ENCODE measurements at regions not wholly inside any gene's neighbourhood (a gene's known extent, or its start where the extent isn't known, plus 50 kb on each side); places are given as distances from the start of the nearest gene placed in this dataset.

GRCh38 chr3:28867836-28868235, 413.0 kb upstream of the RBMS3 start:
- Histone ChIP-seq H3K18ac (ENCODE audit: low read length) (no peak overlapping the region), H2AK5ac (ENCODE audit: low read depth, low read length) (no peak overlapping the region), H4K91ac (ENCODE audit: low read depth, low read length, poor library complexity) (no peak overlapping the region), H3K36me3 (replicated peaks in 1 of 2; ENCODE audit: control insufficient read depth in 2 of 2, insufficient read depth in 2 of 2, low read length in 2 of 2) (no peaks in the 10 kb centered on the region), H3K4me2 (ENCODE audit: insufficient read depth, low read length, poor library complexity, severe bottlenecking) (no peak overlapping the region), H3K4me1 (ENCODE audit: control insufficient read depth in 2 of 2, insufficient read depth in 1 of 2, low read depth in 1 of 2, low read length in 2 of 2) (peaks cover 2 to 3% of the 10 kb centered on the region in 2 donors), H3K14ac (ENCODE audit: low read length) (no peak overlapping the region), H3K27me3 (ENCODE audit: control insufficient read depth in 3 of 3, insufficient read depth in 3 of 3, low read depth in 1 of 3, low read length in 3 of 3) (no peaks in the 10 kb centered on the region), H3K79me1 (ENCODE audit: low read depth, low read length) (no peaks in the 10 kb centered on the region), H2AFZ (ENCODE audit: low read length) (no peak overlapping the region), H3K9me3 (replicated peaks in 1 of 2; ENCODE audit: control insufficient read depth in 2 of 2, insufficient read depth in 1 of 2, low read depth in 1 of 2, low read length in 2 of 2) (no peaks in the 10 kb centered on the region), H3K4me3 (ENCODE audit: low read length in 2 of 2) (no peak overlapping the region), H3K4ac (ENCODE audit: low read length) (no peak overlapping the region), H2BK5ac (ENCODE audit: low read length) (no peak overlapping the region), H2BK12ac (ENCODE audit: low read length) (no peak overlapping the region), H2BK15ac (ENCODE audit: low read length) (no peak overlapping the region), H2BK120ac (ENCODE audit: low read depth, low read length) (no peak overlapping the region), H3K27ac (replicated peaks; ENCODE audit: low read length) (no peak overlapping the region), H3K23ac (ENCODE audit: low read depth, low read length, poor library complexity) (no peak overlapping the region), H3K9ac (ENCODE audit: low read depth, low read length, poor library complexity) (no peak overlapping the region), H4K8ac (ENCODE audit: low read depth, low read length) (no peak overlapping the region)
- WGBS, 2 donors (ENCODE audit: extremely low coverage in 2 of 2, insufficient read length in 2 of 2, insufficient replicate concordance in 1 of 2), result no CpG with 5 or more reads among the region's 2 CpGs
- DNase-seq (ENCODE audit: low spot score), result no peak

- Histone ChIP-seq H4K8ac (ENCODE audit: low read depth, low read length) (no peak overlapping the region), H3K14ac (ENCODE audit: low read length) (no peak overlapping the region), H3K9ac (ENCODE audit: low read depth, low read length, poor library complexity) (no peak overlapping the region), H2BK12ac (ENCODE audit: low read length) (no peak overlapping the region), H3K9me3 (replicated peaks in 1 of 2; ENCODE audit: control insufficient read depth in 2 of 2, insufficient read depth in 1 of 2, low read depth in 1 of 2, low read length in 2 of 2) (no peaks in the 10 kb centered on the region), H3K79me1 (ENCODE audit: low read depth, low read length) (no peaks in the 10 kb centered on the region), H3K27me3 (ENCODE audit: control insufficient read depth in 3 of 3, insufficient read depth in 3 of 3, low read depth in 1 of 3, low read length in 3 of 3) (no peaks in the 10 kb centered on the region), H4K91ac (ENCODE audit: low read depth, low read length, poor library complexity) (no peak overlapping the region), H2BK5ac (ENCODE audit: low read length) (no peak overlapping the region), H2BK15ac (ENCODE audit: low read length) (no peak overlapping the region), H2BK120ac (ENCODE audit: low read depth, low read length) (no peak overlapping the region), H3K36me3 (replicated peaks in 1 of 2; ENCODE audit: control insufficient read depth in 2 of 2, insufficient read depth in 2 of 2, low read length in 2 of 2) (no peaks in the 10 kb centered on the region), H3K4me1 (ENCODE audit: control insufficient read depth in 2 of 2, insufficient read depth in 1 of 2, low read depth in 1 of 2, low read length in 2 of 2) (peaks cover 2 to 3% of the 10 kb centered on the region in 2 donors), H3K18ac (ENCODE audit: low read length) (no peak overlapping the region), H3K27ac (replicated peaks; ENCODE audit: low read length) (no peak overlapping the region), H3K4me2 (ENCODE audit: insufficient read depth, low read length, poor library complexity, severe bottlenecking) (no peak overlapping the region), H2AFZ (ENCODE audit: low read length) (no peak overlapping the region), H3K4me3 (ENCODE audit: low read length in 2 of 2) (no peak overlapping the region), H2AK5ac (ENCODE audit: low read depth, low read length) (no peak overlapping the region), H3K4ac (ENCODE audit: low read length) (no peak overlapping the region), H3K23ac (ENCODE audit: low read depth, low read length, poor library complexity) (no peak overlapping the region)
- DNase-seq (ENCODE audit: low spot score), result no peak
- 100% methylated on average over 1 of the region's 2 CpGs for WGBS, 2 donors (ENCODE audit: extremely low coverage in 2 of 2, insufficient read length in 2 of 2, insufficient replicate concordance in 1 of 2)
Measured at GRCh38 chr3:28868897-28869296, 412.0 kb upstream of the RBMS3 start.

GRCh38 chr3:28877912-28878311, 403.0 kb upstream of the RBMS3 start:
- H2BK15ac ChIP-seq (ENCODE audit: low read length), result no peak overlapping the region
- no peaks in the 10 kb centered on the region for H3K4me1 ChIP-seq (ENCODE audit: control insufficient read depth in 2 of 2, insufficient read depth in 1 of 2, low read depth in 1 of 2, low read length in 2 of 2)
- no peak overlapping the region for H3K4me2 ChIP-seq (ENCODE audit: insufficient read depth, low read length, poor library complexity, severe bottlenecking)
- no peak overlapping the region for H2AK5ac ChIP-seq (ENCODE audit: low read depth, low read length)
- H3K27me3 ChIP-seq (ENCODE audit: control insufficient read depth in 3 of 3, insufficient read depth in 3 of 3, low read depth in 1 of 3, low read length in 3 of 3), result no peaks in the 10 kb centered on the region
- H4K8ac ChIP-seq (ENCODE audit: low read depth, low read length), result no peak overlapping the region
- no peaks in the 10 kb centered on the region for H3K36me3 ChIP-seq (replicated peaks in 1 of 2; ENCODE audit: control insufficient read depth in 2 of 2, insufficient read depth in 2 of 2, low read length in 2 of 2)
- no peak overlapping the region for H3K27ac ChIP-seq (replicated peaks; ENCODE audit: low read length)
- H3K4ac ChIP-seq (ENCODE audit: low read length), result no peak overlapping the region
- no peak overlapping the region for H4K91ac ChIP-seq (ENCODE audit: low read depth, low read length, poor library complexity)
- H2BK120ac ChIP-seq (ENCODE audit: low read depth, low read length), result no peak overlapping the region
- H3K79me1 ChIP-seq (ENCODE audit: low read depth, low read length), result no peaks in the 10 kb centered on the region
- H3K18ac ChIP-seq (ENCODE audit: low read length), result no peak overlapping the region
- no peak overlapping the region for H2BK5ac ChIP-seq (ENCODE audit: low read length)
- no peak overlapping the region for H3K23ac ChIP-seq (ENCODE audit: low read depth, low read length, poor library complexity)
- H2AFZ ChIP-seq (ENCODE audit: low read length), result no peak overlapping the region
- H2BK12ac ChIP-seq (ENCODE audit: low read length), result no peak overlapping the region
- no peak overlapping the region for H3K4me3 ChIP-seq (ENCODE audit: low read length in 2 of 2)
- no peak for DNase-seq (ENCODE audit: low spot score)
- H3K9ac ChIP-seq (ENCODE audit: low read depth, low read length, poor library complexity), result no peak overlapping the region
- no peaks in the 10 kb centered on the region for H3K9me3 ChIP-seq (replicated peaks in 1 of 2; ENCODE audit: control insufficient read depth in 2 of 2, insufficient read depth in 1 of 2, low read depth in 1 of 2, low read length in 2 of 2)
- no CpG with 5 or more reads among the region's 1 CpG for WGBS, 2 donors (ENCODE audit: extremely low coverage in 2 of 2, insufficient read length in 2 of 2, insufficient replicate concordance in 1 of 2)
- no peak overlapping the region for H3K14ac ChIP-seq (ENCODE audit: low read length)

- H2AFZ ChIP-seq (ENCODE audit: low read length), result no peak overlapping the region
- no peak overlapping the region for H3K9ac ChIP-seq (ENCODE audit: low read depth, low read length, poor library complexity)
- no peak overlapping the region for H4K91ac ChIP-seq (ENCODE audit: low read depth, low read length, poor library complexity)
- no peak overlapping the region for H2BK12ac ChIP-seq (ENCODE audit: low read length)
- H3K27ac ChIP-seq (replicated peaks; ENCODE audit: low read length), result no peak overlapping the region
- no peaks in the 10 kb centered on the region for H3K36me3 ChIP-seq (replicated peaks in 1 of 2; ENCODE audit: control insufficient read depth in 2 of 2, insufficient read depth in 2 of 2, low read length in 2 of 2)
- no peak overlapping the region for H3K18ac ChIP-seq (ENCODE audit: low read length)
- H3K4me3 ChIP-seq (ENCODE audit: low read length in 2 of 2), result no peak overlapping the region
- no peaks in the 10 kb centered on the region for H3K4me1 ChIP-seq (ENCODE audit: control insufficient read depth in 2 of 2, insufficient read depth in 1 of 2, low read depth in 1 of 2, low read length in 2 of 2)
- no peak for DNase-seq (ENCODE audit: low spot score)
- H3K23ac ChIP-seq (ENCODE audit: low read depth, low read length, poor library complexity), result no peak overlapping the region
- H2BK15ac ChIP-seq (ENCODE audit: low read length), result no peak overlapping the region
- H2BK120ac ChIP-seq (ENCODE audit: low read depth, low read length), result no peak overlapping the region
- no peaks in the 10 kb centered on the region for H3K9me3 ChIP-seq (replicated peaks in 1 of 2; ENCODE audit: control insufficient read depth in 2 of 2, insufficient read depth in 1 of 2, low read depth in 1 of 2, low read length in 2 of 2)
- no peak overlapping the region for H3K4me2 ChIP-seq (ENCODE audit: insufficient read depth, low read length, poor library complexity, severe bottlenecking)
- peaks cover 0 to 11% (median 0%) of the 10 kb centered on the region in 3 experiments for H3K27me3 ChIP-seq (ENCODE audit: control insufficient read depth in 3 of 3, insufficient read depth in 3 of 3, low read depth in 1 of 3, low read length in 3 of 3)
- no peak overlapping the region for H4K8ac ChIP-seq (ENCODE audit: low read depth, low read length)
- H3K4ac ChIP-seq (ENCODE audit: low read length), result no peak overlapping the region
- H2AK5ac ChIP-seq (ENCODE audit: low read depth, low read length), result no peak overlapping the region
- H3K14ac ChIP-seq (ENCODE audit: low read length), result no peak overlapping the region
- WGBS, 2 donors (ENCODE audit: extremely low coverage in 2 of 2, insufficient read length in 2 of 2, insufficient replicate concordance in 1 of 2), result no CpG with 5 or more reads among the region's 1 CpG
- H3K79me1 ChIP-seq (ENCODE audit: low read depth, low read length), result no peaks in the 10 kb centered on the region
- no peak overlapping the region for H2BK5ac ChIP-seq (ENCODE audit: low read length)
Measured at GRCh38 chr3:28890373-28890772, 390.5 kb upstream of the RBMS3 start.
